NCI-H526 treated with DMSO at 0.1 percent for 48 hours (cell line): ENCODE measurements at regions not wholly inside any gene's neighbourhood (a gene's known extent, or its start where the extent isn't known, plus 50 kb on each side); places are given as distances from the start of the nearest gene placed in this dataset.
"Not testable (repeated sequence)": the region's sequence is repeated elsewhere in the genome, so short reads cannot be mapped to it uniquely, and the experiment has no call there.

Experiments
- DNase-seq: peaks from one replicate; lab custom pipeline; 2025; lab: John Stamatoyannopoulos, UW

GRCh38 chr17:21517538-21518293 lies 141.6 kb downstream of the KCNJ12 start:
- DNase-seq, result no peak

- no peak for DNase-seq
Measured at GRCh38 chr17:21522755-21523336, 146.7 kb downstream of the KCNJ12 start.

- DNase-seq, result no peak
Measured at GRCh38 chr17:21523497-21524210, 147.5 kb downstream of the KCNJ12 start.

- DNase-seq, result no peak
Measured at GRCh38 chr17:21524211-21524591, 148.0 kb downstream of the KCNJ12 start.

- DNase-seq, result no peak
Measured at GRCh38 chr17:21525464-21526130, 149.4 kb downstream of the KCNJ12 start.

- no peak for DNase-seq
Measured at GRCh38 chr17:21528031-21528695, 152.0 kb downstream of the KCNJ12 start.

GRCh38 chr17:21530311-21530710 lies 154.2 kb downstream of the KCNJ12 start:
- DNase-seq, result no peak

- DNase-seq, result no peak
Measured at GRCh38 chr17:21530841-21531240, 154.7 kb downstream of the KCNJ12 start.

GRCh38 chr17:21532763-21533385 lies 156.7 kb downstream of the KCNJ12 start:
- DNase-seq, result no peak

GRCh38 chr17:21535686-21536375 lies 156.5 kb upstream of the KCNJ18 start:
- no peak for DNase-seq

GRCh38 chr17:21537302-21537701 lies 155.0 kb upstream of the KCNJ18 start:
- DNase-seq, result no peak

- DNase-seq, result no peak
Measured at GRCh38 chr17:21538615-21539014, 153.7 kb upstream of the KCNJ18 start.

GRCh38 chr17:21539146-21539545 lies 153.2 kb upstream of the KCNJ18 start:
- DNase-seq, result no peak

GRCh38 chr17:21540502-21540901 lies 151.8 kb upstream of the KCNJ18 start:
- DNase-seq, result no peak

- no peak for DNase-seq
Measured at GRCh38 chr17:21542070-21542469, 150.3 kb upstream of the KCNJ18 start.

GRCh38 chr17:21542991-21543390 lies 149.3 kb upstream of the KCNJ18 start:
- DNase-seq, result no peak

- no peak for DNase-seq
Measured at GRCh38 chr17:21545064-21545463, 147.3 kb upstream of the KCNJ18 start.

GRCh38 chr17:21548236-21548635 lies 144.1 kb upstream of the KCNJ18 start:
- no peak for DNase-seq

GRCh38 chr17:21549107-21549687 lies 143.1 kb upstream of the KCNJ18 start:
- no peak for DNase-seq

- DNase-seq, result not testable (repeated sequence)
Measured at GRCh38 chr17:21550031-21550430, 142.3 kb upstream of the KCNJ18 start.
